GM18502 (cell line): ENCODE measurements at regions not wholly inside any gene's neighbourhood (a gene's known extent, or its start where the extent isn't known, plus 50 kb on each side); places are given as distances from the start of the nearest gene placed in this dataset.
A peak's percentile ranks its signal among the peaks of the same experiment; 100 is the strongest.
"Not testable (repeated sequence)": the region's sequence is repeated elsewhere in the genome, so short reads cannot be mapped to it uniquely, and the experiment has no call there.

Experiments used
- ATAC-seq: cut with Tn5 transposase; IDR thresholded peaks from one replicate; pipeline ENCODE4 v1.9.1; 2021; ENCODE audit warnings: mild to moderate bottlenecking; ENCODE audit not compliant: unreplicated experiment, poor library complexity

DNA sequence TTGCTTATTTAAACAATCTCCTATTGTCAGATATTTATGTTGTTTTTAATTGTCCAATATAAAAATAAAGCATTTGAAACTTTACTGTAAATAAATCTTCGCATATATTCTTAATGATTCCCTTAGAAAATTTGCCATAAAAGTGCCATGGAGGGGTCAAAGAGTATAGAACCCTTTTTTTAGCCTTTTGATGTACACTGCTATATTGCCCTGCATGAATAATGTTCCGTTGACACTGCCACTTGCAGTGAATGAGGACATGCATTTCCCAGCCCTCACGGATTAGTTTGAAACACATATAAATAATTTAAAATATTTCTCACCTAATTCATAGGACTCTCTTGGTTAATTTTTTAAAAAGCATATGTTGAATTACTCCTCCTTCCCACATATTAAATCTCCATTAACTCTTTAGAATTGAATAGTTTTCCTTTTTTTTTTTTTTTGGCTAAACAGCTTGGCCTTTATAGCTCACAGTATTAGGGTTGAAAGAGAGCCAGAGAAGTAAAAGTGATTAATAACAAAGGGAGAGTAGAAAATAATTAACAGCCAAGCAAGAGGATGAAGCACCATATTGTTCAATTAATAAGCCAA is 129.8 kb upstream of the SGCD start:
- no peak for ATAC-seq

DNA sequence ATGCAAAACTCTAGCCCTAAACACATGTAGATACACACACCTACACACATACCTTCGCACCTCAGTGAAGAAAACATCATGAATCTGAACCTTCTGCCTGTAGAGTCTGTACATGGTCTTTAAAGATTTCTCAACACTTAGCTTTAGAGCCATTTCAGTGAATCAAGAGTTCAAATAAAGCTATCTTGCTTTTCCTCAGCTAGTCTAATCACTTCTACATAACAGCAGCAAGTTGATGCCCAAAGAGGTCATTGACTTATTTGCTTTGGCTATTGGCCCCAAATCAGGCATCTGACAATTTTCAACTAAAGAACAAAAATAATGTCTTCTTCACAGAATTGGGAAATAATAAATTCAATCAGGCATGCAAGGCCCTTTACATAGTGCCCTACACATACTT is 127.9 kb upstream of the SGCD start:
- no peak for ATAC-seq

DNA sequence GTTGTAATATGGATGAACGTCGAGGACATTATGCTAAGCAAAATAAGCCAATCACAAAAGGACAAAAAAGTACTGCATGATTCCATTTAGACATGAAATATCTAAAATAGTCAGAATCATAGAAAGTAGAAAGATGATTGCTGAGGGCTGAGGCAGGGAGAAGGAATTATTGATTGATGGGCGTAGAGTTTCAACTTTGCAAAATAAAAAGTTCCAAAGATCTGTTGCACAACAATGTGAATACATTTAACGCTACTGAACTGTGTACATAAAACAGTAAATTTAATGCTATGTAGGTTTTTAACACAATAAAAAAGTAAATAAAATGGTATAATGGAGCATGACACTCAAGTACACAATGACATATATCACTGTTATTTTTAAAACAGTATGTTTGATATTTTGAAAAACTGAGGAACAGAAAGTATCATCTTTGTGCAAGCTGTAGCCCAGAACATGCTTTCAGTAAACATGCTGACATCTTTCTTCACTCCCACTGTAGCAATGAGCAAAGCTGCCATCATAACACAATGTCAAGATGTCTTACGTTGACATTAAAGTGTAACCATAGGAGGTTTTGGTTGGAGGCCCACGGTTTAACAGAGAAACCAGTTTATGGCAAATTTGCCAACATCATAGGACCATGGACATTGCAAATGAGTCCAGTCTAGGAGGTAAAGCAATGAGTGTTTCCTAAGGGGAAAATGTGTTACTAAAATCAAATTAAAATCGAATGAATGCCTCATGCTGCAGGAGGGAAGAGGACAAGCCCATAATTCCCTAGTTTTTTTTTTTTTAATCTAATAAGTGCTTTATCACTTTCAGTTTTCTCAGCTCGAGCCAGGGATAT is 125.8 kb upstream of the SGCD start:
- ATAC-seq: no peak

DNA sequence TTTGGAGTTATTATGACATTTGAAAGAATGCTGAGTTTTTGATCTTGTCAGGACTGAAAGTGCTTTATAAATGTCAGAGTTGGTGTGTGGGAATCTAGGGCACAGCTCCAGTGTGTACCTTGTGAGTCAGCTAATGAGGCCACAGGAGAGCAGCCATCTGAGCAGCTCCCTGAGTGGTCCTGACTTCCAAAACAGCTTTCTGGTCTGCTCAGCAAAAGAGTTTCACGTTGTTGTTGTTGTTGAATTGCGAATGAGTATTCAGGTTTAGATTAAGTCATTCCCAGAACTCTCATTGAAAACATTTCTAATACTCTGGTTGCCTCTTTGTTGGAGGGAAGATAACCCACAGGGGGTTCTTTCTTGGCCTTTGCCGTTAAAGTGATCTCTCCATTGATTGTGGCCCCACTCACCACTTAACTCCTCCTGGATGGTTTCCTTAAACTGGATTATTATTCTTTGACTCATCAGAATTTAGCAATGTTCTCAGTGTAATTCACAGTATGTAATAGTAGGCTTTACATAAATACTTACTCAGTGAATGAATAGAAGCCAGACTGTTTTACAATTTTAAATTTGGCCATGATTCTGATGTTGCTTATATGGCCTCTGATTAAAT is 125.1 kb upstream of the SGCD start:
- no peak for ATAC-seq

DNA sequence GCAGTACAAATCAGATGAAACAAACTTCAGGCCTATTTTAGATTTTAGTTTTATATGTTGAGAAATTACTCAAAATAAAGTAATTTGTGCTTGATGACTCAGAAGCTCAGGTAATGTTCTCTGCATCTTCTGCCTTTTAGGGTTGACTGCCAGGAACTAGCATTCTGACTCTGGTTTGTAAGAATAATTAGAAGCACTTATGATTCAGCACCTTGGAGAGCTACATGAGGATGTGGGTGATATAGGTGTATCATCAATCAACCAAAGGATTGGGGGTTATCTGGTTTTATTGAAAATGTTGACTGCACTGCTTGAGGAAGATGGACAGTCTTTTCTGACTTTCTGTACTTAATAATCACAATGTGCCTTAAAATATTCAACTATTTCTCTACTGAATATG is 118.7 kb upstream of the SGCD start:
- no peak for ATAC-seq

DNA sequence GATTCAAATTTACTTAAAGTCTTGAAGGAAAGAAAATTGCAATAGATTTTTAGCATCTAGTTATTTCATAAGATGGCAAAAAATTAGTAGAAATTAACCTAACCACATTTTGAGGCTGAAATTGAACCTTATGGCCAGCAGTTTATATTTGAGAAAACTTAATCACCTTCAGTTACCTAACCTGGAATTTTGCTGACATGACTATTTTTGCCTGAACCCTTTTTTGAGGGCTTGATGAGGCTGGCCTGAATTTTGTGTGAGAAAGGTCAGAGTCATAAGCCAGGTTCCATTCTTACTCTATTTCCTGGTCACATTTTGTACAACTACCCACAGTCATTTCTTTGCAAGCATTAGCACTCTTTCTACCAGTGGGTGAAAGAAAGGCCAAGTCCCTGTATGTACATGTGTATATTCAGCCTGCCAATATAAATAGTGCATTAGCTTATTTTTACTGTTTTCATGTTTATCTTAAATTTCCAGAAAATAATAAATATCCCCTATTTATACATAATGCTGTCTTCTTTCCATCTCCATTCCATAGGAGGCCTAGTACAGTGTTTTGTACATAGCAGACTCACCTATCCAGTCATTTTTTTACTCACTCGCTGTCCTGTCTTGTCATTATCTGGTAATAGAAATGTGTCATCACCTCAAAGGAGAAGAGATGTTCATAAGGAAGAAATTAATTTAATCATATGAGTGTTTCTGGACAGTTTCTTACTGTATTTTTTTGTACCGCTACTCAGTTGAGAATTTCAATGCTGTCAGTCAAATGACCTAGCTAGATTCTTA is 108.4 kb upstream of the SGCD start:
- ATAC-seq: no peak

DNA sequence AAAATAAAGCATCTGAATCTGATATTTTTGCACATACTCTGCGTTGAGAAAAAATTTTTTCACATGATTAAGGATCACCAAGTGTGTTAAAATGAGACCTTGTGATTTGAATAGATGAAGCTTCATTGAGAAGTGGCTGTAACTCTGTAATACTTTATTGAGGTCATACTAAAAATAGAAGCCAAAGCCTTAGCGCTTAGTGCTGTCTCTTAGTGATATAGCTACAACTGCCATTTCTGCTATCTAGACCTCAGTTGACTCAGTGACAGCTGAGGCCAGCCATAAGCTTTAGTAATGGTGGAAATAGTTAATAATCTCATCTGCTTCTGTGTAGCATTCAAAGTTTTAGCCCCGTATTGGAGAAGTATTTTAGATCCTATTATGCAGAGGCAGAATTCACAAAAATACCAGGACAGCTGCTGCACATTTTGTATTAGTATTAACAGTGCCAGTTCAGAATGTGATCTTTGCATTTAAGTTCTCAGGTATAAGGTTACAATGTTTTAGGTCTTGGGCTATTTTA is 107.4 kb upstream of the SGCD start:
- ATAC-seq: no peak

DNA sequence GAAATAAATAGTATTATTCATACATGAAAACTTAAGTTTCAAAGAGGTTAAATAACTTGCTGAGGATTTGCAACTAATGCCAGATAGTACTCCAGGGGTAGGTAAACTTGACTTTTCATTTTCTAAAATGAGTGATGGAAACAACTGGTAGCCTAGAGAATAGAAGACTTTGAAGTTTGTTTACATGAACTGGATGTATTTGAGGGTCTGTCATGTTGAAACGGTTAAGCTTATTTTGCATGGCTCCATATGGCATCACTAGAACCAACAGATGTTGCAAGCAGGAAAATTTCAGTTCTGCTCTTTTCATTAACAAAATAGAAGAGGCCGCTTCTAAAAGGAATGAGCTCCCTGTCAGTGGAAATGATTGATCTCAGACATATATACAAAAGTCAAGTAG is 105.1 kb upstream of the SGCD start:
- no peak for ATAC-seq

DNA sequence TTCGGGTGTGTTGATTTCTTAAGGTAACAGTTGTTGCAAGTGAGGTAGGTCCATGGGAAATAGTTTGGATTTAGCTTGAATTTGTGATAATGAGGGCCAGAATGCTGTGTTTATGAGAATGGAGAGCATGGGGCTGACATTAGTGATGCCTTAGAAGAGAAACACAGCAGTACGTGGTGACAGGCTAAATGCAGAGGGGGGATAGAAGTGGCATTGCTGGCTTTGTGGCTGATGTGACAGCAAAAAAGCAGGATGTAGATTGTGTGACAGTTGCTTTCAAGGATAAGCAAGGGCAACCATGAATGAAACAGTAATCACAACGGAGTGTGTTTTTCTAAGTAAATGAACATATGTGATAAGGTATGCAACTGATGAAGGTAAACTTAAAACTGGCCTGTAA is 103.4 kb upstream of the SGCD start:
- ATAC-seq: no peak

DNA sequence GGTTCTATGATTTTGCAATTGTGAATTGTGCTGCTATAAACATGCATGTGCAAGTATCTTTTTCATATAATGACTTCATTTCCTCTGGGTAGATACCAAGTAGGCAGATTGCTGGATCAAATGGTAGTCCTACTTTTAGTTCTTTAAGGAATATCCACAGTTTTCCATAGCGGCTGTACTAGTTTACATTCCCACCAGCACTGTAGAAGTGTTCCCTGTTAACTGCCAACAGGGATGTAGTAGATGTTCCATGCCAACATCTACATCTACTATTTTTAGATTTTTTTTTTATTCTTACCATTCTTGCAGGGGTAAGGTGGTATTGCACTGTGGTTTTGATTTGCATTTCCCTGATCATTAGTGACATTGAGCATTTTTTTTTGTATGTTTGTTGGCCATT is 100.5 kb upstream of the SGCD start:
- not testable (repeated sequence) for ATAC-seq

DNA sequence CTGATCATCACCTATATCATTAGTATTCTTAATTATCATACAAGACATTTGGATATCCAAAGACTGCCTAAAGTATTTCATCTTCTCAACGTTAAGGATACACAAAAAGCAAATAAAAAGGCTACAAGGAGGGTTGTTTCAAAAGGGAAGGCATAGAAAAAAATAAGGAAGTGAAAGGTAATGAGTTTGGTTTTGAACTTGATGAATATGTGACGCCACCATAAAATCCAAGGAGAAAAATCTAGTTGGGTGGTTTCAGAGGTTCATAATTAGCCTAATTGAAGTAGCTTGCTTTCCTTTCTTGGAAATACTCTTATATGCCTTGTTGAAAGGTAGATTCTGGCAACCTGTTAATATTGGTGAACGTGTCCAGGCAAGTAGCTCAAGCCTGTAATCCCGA is 96.1 kb upstream of the SGCD start:
- ATAC-seq: no peak

DNA sequence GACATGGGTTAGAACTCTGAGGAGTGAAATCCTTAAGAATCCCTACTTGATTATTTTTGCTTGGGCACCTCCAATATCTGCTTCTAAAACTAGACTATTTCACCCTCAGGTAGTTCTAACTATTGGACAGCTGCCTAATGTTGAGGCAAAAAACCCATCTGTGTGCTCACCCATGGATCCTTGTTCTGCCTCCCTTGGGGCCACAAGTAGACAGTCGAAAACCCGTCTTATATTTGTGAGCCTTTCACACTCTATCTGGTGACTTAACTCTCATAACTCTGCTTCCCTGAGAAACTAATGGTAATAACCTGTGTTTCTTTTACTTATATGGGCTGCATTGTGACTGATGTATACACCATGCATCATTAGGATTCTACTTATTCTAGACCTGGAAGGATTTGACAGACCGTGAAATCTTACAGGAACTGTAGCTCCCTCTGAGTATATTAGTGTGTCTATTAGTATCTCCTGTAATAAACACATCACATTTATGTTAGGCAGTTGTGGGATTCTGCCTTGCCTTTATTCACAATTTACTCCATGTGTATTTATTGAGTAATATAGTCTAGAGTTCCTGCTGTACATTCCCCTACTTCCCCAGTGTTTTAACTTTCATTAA is 94.6 kb upstream of the SGCD start:
- ATAC-seq: no peak

DNA sequence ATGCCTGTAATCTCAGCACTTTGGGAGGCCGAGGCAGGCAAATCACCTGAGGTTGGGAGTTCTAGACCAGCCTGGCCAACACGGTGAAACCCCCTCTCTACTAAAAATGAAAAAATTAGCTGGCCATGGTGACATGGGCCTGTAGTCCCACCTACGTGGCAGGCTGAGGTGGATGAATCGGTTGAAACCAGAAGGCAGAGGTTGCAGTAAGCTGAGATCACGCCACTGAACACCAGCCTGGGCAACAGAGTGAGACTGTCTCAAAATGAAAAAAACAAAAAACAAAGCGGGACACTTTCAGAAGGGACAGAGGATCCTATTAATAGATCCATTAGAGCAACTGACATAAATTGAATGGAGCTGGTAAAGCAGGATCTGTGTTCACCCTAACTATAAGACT is 89.6 kb upstream of the SGCD start:
- ATAC-seq: peak; percentile 68

DNA sequence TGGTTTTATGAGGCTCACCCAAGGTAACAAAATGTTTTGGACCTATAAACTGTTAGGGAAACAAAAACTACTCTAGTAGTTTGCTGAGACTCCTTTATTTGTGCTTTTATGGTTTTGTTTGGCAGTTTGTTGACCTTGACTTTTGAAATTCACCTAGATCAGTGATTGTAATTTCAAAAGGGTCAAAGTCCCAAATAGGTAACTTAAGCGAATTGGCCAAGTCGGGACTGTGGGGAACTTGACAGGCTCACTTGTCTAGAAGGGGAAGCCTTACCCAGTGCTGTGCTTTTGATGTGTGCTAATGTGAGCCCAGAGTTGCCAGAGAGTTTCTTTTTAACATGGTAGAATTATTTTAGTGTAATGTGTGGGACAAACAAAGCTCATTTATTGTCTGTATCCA is 87.2 kb upstream of the SGCD start:
- ATAC-seq: no peak

DNA sequence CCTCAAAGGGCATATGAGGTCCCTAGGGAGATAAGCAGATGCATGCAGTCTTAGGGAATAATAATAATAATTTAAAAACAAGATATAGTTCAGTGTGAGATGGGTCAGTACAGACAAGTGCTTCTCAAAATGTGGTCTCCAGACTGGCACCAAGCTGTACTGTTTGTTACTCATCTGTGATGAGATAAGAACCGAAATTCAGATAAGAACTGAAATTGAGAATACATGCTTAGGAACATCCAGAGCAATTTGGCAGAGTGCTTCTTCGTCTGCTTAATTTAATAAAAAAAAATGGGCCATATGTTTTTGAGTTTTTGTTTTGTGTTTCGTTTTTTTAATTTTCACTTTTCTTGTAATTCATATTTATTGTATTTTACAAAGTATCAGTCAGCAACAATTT is 86.5 kb upstream of the SGCD start:
- ATAC-seq: no peak

DNA sequence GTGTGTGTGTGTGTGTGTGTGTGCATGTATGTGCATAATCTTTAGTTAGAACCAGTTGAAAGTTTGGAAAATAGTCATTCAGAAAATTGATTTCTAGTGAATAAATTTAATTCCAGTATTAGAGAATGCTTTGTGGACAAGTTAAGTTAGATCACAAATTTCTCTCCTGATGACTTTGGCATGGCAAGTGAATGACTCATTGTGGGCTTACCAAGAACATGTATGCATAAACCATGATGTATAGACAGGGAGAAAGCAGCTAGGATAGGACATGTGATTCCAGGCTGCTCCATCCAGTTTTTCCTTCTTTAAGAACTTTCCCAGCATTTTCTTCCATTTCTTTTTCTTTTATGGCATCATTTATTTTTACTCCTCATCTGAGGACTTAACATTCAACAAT is 85.7 kb upstream of the SGCD start:
- no peak for ATAC-seq

DNA sequence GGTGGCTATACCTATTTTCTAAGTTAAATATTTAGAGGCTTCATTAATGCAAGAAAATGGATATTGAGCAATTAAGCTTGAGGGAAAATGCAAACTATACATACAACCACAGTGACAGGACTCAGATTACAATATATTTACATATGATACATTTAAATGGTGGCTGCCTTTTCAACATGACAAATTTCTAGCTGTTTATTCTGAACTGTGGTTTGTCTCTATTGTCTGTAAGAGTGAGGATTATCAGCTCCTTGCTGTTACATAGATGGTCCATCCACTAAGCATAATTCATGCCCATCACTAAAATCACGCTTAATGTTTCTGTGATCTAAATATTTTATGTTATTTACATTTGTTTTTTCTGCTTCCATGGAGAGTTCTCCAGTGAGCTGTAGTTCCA is 81.1 kb upstream of the SGCD start:
- ATAC-seq: no peak

DNA sequence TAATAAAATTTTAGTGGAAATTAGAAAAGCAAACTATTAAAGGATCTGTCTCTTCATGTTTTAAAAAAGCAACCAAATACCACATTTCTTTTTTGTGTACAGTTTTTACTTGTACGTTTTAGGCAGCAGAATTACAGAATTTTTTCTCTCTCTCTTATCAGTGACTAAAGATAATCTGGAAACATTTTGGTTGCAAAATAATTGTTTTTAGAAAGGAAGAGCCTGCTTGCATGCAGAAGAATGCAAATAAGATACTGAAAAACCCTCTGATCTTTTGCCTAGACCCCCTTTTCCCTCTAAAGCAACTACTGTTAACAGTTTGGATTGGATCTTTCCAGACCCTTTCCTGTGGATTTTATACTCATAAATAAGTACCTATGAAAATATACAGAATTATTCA is 75.9 kb upstream of the SGCD start:
- no peak for ATAC-seq

DNA sequence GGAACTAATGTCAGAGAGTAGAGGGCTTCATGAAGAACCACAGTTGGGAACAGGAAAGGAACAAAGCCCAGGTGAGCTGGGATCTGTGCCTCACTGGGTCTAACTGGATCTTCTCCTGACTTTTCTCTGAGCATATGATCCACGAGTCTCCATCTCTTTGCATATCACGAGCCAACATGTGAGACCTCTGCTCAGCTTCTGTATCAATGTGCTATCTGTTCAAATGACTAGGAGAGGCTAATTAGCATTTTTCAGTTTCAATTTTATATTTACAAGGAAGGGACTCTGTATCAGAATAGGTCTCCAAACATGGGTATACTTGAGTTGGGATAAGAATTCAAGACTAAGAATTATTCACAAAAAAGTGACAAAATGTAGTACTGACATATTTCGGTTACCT is 73.8 kb upstream of the SGCD start:
- ATAC-seq: no peak

DNA sequence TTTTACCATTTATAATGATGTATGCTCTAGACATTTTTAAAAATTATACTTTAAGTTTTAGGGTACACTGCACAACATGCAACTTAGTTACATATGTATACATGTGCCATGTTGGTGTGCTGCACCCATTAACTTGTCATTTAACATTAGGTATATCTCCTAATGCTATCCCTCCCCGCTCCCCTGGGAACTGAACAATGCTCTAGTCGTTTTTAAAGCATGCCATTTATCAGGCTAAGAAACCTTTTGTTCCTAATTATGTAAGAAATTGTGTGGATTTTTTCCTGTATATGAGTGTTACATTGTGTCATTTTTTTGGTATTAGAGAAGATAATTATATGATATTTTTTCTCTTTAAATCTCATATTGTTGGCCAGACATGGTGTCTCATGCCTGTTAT is 72.8 kb upstream of the SGCD start:
- ATAC-seq: no peak
